GM21447 (cell line): ENCODE measurements at regions not wholly inside any gene's neighbourhood (a gene's known extent, or its start where the extent isn't known, plus 50 kb on each side); places are given as distances from the start of the nearest gene placed in this dataset.

Experiments used
- ATAC-seq: cut with Tn5 transposase; IDR thresholded peaks from one replicate; pipeline ENCODE4 v1.9.1; 2021; ENCODE audit not compliant: unreplicated experiment

DNA sequence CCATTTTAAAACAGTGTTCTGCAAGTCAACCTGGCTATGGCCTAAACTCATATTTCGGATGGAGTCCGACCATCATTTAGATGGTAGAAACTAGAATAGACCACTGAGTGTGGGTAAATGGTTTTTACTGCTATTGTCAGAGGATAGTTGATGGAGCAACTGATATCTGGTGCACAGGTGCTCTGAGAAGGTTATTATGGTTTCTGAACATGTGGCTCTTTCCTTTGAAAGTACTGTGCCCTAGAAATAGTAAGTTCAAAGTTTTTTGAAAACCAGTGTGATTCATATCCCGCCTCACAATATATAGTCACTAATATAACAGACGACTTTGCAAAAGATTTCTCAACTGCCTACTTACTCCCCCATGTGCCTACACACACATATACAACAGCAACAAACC, 64.4 kb upstream of the BTG1 start:
- no peak for ATAC-seq

DNA sequence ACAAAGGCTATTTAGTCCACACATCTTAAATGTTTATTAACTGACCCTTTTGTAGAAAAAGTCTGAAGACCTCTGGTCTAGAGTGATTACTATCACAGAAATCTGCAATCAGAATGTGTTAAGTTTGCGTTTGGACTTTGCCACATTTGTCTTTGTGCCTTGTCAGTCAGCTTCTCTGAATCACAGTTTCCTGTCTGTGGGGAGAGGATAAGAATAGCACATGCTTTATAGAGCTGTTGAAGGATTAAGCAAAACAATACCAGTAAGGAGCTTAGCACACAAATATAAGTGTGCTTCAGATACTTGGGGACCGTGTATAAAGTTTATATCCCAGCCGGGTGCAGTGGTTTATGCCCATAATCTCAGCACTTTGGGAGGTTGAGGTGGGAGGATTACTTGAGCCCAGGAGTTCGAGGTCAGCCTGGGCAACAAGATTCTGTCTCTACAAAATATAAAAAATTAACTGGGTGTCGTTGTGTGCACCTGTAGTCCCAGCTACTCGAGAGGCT, 63.0 kb upstream of the BTG1 start:
- peak; percentile 92 for ATAC-seq

DNA sequence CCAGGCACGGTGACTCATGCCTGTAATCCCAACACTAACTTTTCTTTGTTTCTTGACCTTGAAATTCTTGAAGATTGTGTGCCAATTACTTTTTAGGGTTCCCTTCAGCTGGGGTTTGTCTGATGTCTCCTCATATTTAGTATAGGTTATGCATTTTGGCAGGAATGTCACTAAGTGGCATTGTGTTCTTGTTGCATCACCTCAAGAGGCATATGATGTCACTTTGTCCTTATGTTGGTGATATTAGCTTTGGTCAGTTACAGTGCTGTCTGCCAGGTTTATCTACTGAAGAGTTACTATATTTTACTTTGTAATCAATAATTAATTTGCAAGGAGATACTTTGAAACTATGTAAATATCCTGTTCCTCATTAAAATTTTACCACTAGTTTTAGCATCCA, 61.0 kb upstream of the BTG1 start:
- no peak for ATAC-seq

DNA sequence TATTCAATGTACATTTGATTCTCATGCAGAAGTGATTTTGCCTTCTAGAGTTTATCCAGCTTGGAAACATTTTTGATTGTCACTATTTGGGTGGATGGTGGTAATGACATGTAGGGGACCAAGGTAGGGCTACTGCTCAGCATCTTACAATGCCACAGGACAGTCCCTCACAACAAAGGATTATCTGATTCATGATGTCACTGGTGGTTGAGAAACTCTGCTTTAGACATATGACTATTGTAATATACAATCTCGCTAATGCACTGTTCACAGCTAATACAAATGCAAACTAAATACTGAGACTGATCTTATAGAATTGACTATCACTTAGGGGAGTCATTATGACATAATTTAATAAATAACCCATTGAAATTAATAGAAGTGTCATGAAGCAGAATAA, 60.4 kb upstream of the BTG1 start:
- ATAC-seq = no peak

DNA sequence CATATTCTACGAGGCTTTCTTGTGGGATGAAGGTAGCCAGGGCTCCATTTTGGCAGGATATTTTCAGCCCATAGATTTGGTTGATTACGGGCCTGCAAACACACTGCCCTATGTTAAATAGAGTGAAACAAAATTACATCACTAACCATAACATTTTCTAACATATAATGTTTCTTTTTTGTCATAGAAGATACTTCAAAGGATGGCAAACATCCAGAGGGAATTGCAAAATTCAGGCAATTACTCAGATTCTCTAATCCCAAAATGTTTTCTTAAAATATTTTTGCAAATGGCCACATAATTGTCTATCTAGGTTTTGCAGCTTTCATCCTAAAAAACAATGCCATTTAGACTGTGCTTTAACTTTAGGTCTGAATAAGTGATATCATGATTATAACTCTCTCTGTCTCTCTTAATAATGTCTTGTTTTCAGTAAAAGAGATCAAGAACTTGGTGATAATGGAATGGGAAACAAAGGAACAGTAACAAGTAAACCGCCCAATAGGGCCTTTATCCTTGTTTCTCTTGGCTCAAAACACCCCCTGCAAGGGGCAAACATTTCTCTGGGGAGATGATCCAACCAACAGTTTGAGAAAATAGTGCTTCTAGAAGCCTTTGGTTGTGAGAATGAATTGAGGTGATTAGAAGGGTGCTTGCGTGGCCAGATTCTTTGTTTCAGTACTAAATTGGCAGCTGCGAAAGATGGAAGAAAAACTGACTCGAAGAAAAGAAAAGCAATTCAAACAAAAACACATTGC, 54.4 kb upstream of the BTG1 start:
- ATAC-seq = no peak

DNA sequence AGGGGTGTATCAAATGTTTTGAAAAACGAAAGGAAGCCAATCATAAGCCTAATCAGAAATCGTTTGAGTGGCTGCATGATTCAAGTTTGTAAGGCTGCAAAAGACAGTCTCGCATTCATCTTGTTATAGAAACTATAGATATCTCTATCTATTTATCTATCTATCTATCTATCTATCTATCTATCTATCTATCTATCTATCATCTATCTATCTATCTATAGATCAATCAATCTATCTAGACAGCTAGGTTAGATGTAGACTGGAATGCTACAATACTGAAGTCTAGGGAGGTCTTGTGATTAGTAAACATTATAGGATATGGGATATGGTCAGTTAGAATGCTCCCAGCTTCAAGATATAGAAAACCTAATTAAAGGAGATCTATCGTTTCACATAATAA, 52.2 kb upstream of the BTG1 start:
- no peak for ATAC-seq

DNA sequence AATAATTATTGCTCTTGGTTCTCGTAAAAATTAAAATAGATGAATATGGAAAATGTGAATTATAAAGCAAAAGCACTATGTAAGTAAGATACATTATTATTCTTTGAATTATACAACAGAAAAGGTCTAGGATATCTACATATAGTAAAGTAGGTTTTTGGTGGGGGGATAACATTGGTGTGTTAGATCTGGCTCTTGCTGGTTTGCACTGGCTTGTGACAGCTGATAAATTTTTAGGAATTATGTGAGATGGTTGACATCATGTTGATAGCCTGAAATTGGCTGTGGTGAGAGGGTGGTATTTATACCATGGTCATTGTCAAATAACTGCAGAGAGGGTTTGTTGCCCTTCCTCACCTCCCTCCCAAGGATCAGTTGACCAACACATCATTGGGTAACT, 50.7 kb upstream of the BTG1 start:
- ATAC-seq = no peak
